Osteoblast (primary cell): ENCODE measurements at regions not wholly inside any gene's neighbourhood (a gene's known extent, or its start where the extent isn't known, plus 50 kb on each side); places are given as distances from the start of the nearest gene placed in this dataset.
A peak's percentile ranks its signal among the peaks of the same experiment; 100 is the strongest.
"Not testable (repeated sequence)": the region's sequence is repeated elsewhere in the genome, so short reads cannot be mapped to it uniquely, and the experiment has no call there.

Experiments used
- DNase-seq: peaks from one replicate; pipeline ENCODE4 v3.0.0; 2011; ENCODE audit warnings: low spot score, mixed read lengths; ENCODE audit not compliant: insufficient read length; ENCODE audit errors: missing footprints
- H2AFZ ChIP-seq: 2 replicates; pipeline ENCODE4 v1.6.0; 2011; ENCODE audit warnings: mild to moderate bottlenecking, low read length
- H3K27ac ChIP-seq: 2 replicates; pipeline ENCODE4 v1.5.1; 2011; ENCODE audit warnings: mild to moderate bottlenecking, low read depth, low read length, moderate library complexity
- H3K27me3 ChIP-seq: 2 replicates; pipeline ENCODE4 v1.6.0; 2012; ENCODE audit warnings: mild to moderate bottlenecking, control low read depth, inconsistent platforms, low read length, moderate library complexity; ENCODE audit not compliant: insufficient read depth
- H3K36me3 ChIP-seq: 2 replicates; pipeline ENCODE4 v1.5.1; 2011; ENCODE audit warnings: mild to moderate bottlenecking, low read length, control low read depth, moderate library complexity; ENCODE audit not compliant: insufficient read depth
- H3K4me1 ChIP-seq: 2 replicates; pipeline ENCODE4 v1.5.1; 2011; ENCODE audit warnings: mild to moderate bottlenecking, low read length, control low read depth, moderate library complexity; ENCODE audit not compliant: insufficient read depth
- H3K4me2 ChIP-seq: 2 replicates; pipeline ENCODE4 v1.6.0; 2011; ENCODE audit warnings: mild to moderate bottlenecking, low read length; ENCODE audit not compliant: insufficient read depth
- H3K4me3 ChIP-seq: fragments of 200-600 bp; sonication (generic); 3 replicates; pipeline ENCODE4 v1.5.1; 2012; ENCODE audit warnings: mild to moderate bottlenecking, low read length, inconsistent platforms; ENCODE audit not compliant: insufficient read depth
- H3K79me2 ChIP-seq: 2 replicates; pipeline ENCODE4 v1.6.0; 2012; ENCODE audit warnings: mild to moderate bottlenecking, low read length, control low read depth, inconsistent platforms; ENCODE audit not compliant: insufficient read depth
- H3K9me3 ChIP-seq: 2 replicates; pipeline ENCODE4 v1.5.1; 2011; ENCODE audit warnings: low read depth, low read length, control low read depth
- H4K20me1 ChIP-seq: 2 replicates; pipeline ENCODE4 v1.6.0; 2012; ENCODE audit warnings: mild to moderate bottlenecking, low read length, control low read depth; ENCODE audit not compliant: insufficient read depth
- CTCF ChIP-seq: IDR thresholded peaks from 2 replicates; pipeline ENCODE4 v1.5.1; 2011; ENCODE audit warnings: mild to moderate bottlenecking, low read depth, low read length, moderate library complexity; ENCODE audit errors: extremely low read depth

GRCh38 chr9:134570151-134570621 is 71.4 kb upstream of the COL5A1 start:
- Histone ChIP-seq H2AFZ (no peak overlapping the region), H3K4me1 (peaks cover 17% of the 10 kb centered on the region), H3K27me3 (no peaks in the 10 kb centered on the region), H3K79me2 (no peaks in the 10 kb centered on the region), H3K9me3 (peaks cover 4% of the 10 kb centered on the region), H3K36me3 (no peaks in the 10 kb centered on the region), H3K4me2 (peak overlapping the region; percentile 21), H3K27ac (no peak overlapping the region), H4K20me1 (no peaks in the 10 kb centered on the region), H3K4me3 (no peak overlapping the region)
- DNase-seq = peak; percentile 93
- peak; percentile 33 for TF ChIP-seq CTCF

GRCh38 chr9:134570711-134571325 is 70.8 kb upstream of the COL5A1 start:
- H3K27ac ChIP-seq = no peak overlapping the region
- peak overlapping the region; percentile 32 for H2AFZ ChIP-seq
- no peaks in the 10 kb centered on the region for H3K79me2 ChIP-seq
- no peaks in the 10 kb centered on the region for H3K27me3 ChIP-seq
- no peaks in the 10 kb centered on the region for H3K36me3 ChIP-seq
- peak; percentile 86 for DNase-seq
- no peak for TF ChIP-seq CTCF
- no peaks in the 10 kb centered on the region for H4K20me1 ChIP-seq
- peaks cover 4% of the 10 kb centered on the region for H3K9me3 ChIP-seq
- peak overlapping the region; percentile 21 for H3K4me2 ChIP-seq
- no peak overlapping the region for H3K4me3 ChIP-seq
- peaks cover 13% of the 10 kb centered on the region for H3K4me1 ChIP-seq

DNA sequence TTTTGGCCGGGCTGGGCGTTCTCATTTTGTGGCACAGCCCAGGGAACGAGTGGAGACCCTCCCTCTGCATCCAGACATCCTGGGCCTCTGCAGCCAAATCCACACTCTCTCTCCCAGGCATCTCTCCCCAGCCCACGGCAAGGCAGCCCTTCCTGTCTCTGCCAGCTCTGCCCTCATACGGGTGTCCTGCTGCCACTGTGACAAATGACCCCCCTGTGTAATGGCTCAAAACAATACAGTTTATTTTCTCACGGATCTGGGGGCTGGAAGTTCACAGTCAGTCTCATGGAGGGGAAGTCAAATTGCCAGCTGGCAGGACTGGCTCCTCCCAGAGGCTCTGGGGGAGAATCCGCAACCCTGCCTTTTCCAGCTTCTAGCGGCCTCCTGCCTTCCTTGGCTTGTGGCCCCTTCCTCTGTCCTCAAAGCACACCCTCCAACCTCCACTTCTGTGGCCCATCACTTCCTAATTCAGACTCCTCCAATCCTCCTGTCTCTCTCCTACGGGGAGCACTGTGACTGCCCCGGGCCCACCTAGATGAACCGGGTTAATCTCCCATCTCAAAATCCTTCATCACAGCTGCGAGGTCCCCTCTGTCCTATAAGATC is 70.2 kb upstream of the COL5A1 start:
- Histone ChIP-seq H3K4me2 (peak overlapping the region; percentile 21), H3K27me3 (no peaks in the 10 kb centered on the region), H4K20me1 (no peaks in the 10 kb centered on the region), H3K4me1 (peaks cover 13% of the 10 kb centered on the region), H3K36me3 (no peaks in the 10 kb centered on the region), H3K4me3 (no peak overlapping the region), H3K79me2 (no peaks in the 10 kb centered on the region), H3K27ac (no peak overlapping the region), H3K9me3 (peaks cover 4% of the 10 kb centered on the region), H2AFZ (no peak overlapping the region)
- TF ChIP-seq CTCF = no peak
- peak; percentile 3 for DNase-seq

DNA sequence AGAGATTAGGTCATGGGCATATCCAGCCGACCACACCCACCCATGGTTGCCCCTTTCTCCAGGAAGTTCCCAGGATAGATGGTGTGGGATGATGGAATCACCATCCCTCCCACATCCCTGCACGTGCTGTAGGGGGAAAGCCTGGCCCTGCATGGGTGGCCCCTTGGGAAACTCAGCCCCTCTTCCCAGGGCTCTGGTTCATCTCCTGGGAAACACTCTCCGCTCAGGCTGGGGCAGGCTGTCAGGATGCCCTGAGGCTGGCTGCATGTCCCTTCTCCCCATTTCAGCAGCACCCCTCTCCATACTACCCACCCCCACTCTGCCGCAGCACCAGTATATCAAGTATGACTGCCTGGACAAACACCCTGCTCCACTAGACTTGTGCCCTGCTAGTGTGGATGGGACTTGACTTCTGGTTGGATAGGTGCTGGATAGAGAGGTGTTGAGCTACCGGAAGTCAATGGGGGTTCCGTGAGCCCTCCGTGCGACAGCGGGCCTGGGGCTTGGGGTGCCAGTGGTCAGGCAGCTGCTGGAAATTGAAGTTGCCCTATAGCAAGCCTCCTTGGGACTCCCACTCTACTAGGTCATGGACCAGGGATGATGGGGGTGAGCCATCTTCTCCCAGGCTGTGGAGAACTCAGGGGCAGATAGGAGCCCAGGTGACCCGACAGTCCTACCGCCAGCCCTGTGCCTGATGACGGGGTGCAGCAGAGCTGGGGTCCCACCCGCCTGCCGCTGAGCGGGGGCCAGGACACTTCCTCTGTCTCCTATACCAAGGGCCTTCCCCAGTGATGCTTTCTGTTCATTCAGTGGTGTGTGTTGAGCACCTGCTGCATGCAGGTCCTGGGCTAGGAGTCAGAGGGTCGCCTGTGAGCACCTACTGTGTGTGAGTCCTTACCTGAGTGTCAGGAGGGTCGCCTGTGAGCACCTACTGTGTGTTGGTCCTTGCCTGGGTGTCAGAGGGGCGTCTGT is 69.4 kb upstream of the COL5A1 start:
- Histone ChIP-seq H3K9me3 (no peaks in the 10 kb centered on the region), H3K36me3 (no peaks in the 10 kb centered on the region), H3K4me1 (peaks cover 13% of the 10 kb centered on the region), H3K79me2 (no peaks in the 10 kb centered on the region), H2AFZ (no peak overlapping the region), H3K4me3 (no peak overlapping the region), H3K27me3 (no peaks in the 10 kb centered on the region), H4K20me1 (no peaks in the 10 kb centered on the region), H3K4me2 (no peak overlapping the region), H3K27ac (no peak overlapping the region)
- TF ChIP-seq CTCF = no peak
- peak; percentile 87 for DNase-seq

DNA sequence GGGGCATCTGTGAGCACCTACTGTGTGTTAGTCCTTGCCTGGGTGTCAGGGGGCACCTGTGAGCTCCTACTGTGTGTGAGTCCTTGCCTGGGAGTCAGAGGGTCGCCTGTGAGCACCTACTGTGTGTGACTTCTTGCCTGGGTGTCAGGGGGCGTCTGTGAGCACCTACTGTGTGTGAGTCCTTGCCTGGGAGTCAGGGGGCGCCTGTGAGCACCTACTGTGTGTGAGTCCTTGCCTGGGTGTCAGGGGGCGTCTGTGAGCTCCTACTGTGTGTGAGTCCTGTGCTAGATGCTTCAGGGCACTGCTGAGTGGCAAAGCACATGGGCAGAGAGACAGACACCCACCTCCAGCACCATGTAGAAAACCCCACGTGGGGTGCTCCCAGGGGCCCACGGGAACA is 66.9 kb upstream of the COL5A1 start:
- H3K9me3 ChIP-seq, H3K79me2 ChIP-seq, H2AFZ ChIP-seq, H3K36me3 ChIP-seq, H3K4me2 ChIP-seq, H4K20me1 ChIP-seq, H3K4me3 ChIP-seq, H3K27me3 ChIP-seq, H3K27ac ChIP-seq: not testable (repeated sequence)
- peaks cover 13% of the 10 kb centered on the region for H3K4me1 ChIP-seq
- DNase-seq = peak; percentile 4
